Gastrocnemius medialis (tissue), 4 donors: ENCODE measurements at regions not wholly inside any gene's neighbourhood (a gene's known extent, or its start where the extent isn't known, plus 50 kb on each side); places are given as distances from the start of the nearest gene placed in this dataset.

ENCODE experiments used
- ATAC-seq, 2 donors: fragments of 150-250 bp; one replicate each; pipeline ENCODE4 v1.9.1; 2016
- DNase-seq, 2 donors: peaks; one replicate each; pipeline ENCODE4 v3.0.0-alpha.2; 2019
- H3K27ac ChIP-seq, 4 donors: fragments of 200-600 bp; sonication (generic); 1 replicate in 1 of 4; 2 replicates in 3 of 4; pipeline ENCODE4 v1.5.1; 2016 to 2018; ENCODE audit warnings: mild to moderate bottlenecking in 2 of 4, moderate library complexity in 1 of 4
- H3K27me3 ChIP-seq, 3 donors: fragments of 200-600 bp; sonication (generic) in 2 of 3; 1 replicate in 1 of 3; 2 replicates in 2 of 3; pipeline versions ENCODE4 v1.5.1 to v1.6.0; 2016 to 2019; ENCODE audit warnings: mild to moderate bottlenecking in 1 of 3, moderate library complexity in 1 of 3
- H3K36me3 ChIP-seq, 2 donors: fragments of 200-600 bp; sonication (generic) in 1 of 2; one replicate each; pipeline ENCODE4 v1.5.1; 2017 to 2018
- H3K4me1 ChIP-seq, 2 donors: fragments of 200-600 bp; sonication (generic) in 1 of 2; one replicate each; pipeline ENCODE4 v1.5.1; 2016 to 2017; ENCODE audit warnings: mild to moderate bottlenecking in 2 of 2
- H3K4me3 ChIP-seq, 4 donors: fragments of 200-600 bp; sonication (generic) in 3 of 4; 1 replicate in 1 of 4; 2 replicates in 3 of 4; pipeline ENCODE4 v1.5.1; 2016 to 2019; ENCODE audit warnings: mild to moderate bottlenecking in 2 of 4
- H3K9me3 ChIP-seq, 3 donors: fragments of 200-600 bp; sonication (generic) in 2 of 3; 1 replicate in 1 of 3; 2 replicates in 2 of 3; pipeline ENCODE4 v1.5.1; 2016 to 2019
- CTCF ChIP-seq, 5 experiments: fragments of 450-650 bp in 3 of 5; fragments of 200-600 bp in 2 of 5; sonication (generic) in 2 of 5; IDR thresholded peaks in 4 of 5; conservative IDR thresholded peaks in 1 of 5; 1 replicate in 4 of 5; 2 replicates in 1 of 5; pipeline ENCODE4 v1.5.1; 2016 to 2019; ENCODE audit warnings: antibody characterized with exemption in 5 of 5, mild to moderate bottlenecking in 3 of 5, moderate library complexity in 3 of 5
- POLR2A ChIP-seq, 2 donors: fragments of 450-650 bp; IDR thresholded peaks; one replicate each; pipeline ENCODE4 v1.6.1; 2017; ENCODE audit warnings: antibody characterized with exemption in 2 of 2, mild to moderate bottlenecking in 2 of 2, moderate library complexity in 2 of 2
- in situ Hi-C, 4 donors: fragments of 200-750 bp; cut with MboI; loops; one replicate each; pipeline versions ENCODE4 v1.15.0 to v1.8.0; 2017; ENCODE audit warnings: low sequenced_read_pairs in 4 of 4
- intact Hi-C: fragments of 100-400 bp; cut with DNase I; formaldehyde crosslinking; loops from one replicate; pipeline ENCODE4 v1.15.1; 2023; ENCODE audit warnings: low total_unique reads

- TF ChIP-seq POLR2A (IDR thresholded peaks at IDR 0.05) (no peak), CTCF (IDR thresholded peaks at IDR 0.05 in 4 of 5, conservative IDR thresholded peaks at IDR 0.05 in 1 of 5) (no peak)
- no peaks in the 10 kb centered on the region for H3K9me3 ChIP-seq
- no peak overlapping the region for H3K4me3 ChIP-seq
- no peaks in the 10 kb centered on the region for H3K27me3 ChIP-seq
- intact Hi-C loops: no loop called here
- H3K36me3 ChIP-seq: no peaks in the 10 kb centered on the region
- in situ Hi-C loops: loop anchor here in 1 of 4 donors (25.0 kb wide), 1 partner anchor 401 kb away; no protein-coding TSS in a partner anchor
- H3K4me1 ChIP-seq: no peaks in the 10 kb centered on the region
- H3K27ac ChIP-seq: no peak overlapping the region
- DNase-seq: no peak
- ATAC-seq: no peak
Observed at GRCh38 chr3:152061296-152061695, 187.9 kb downstream of the SUCNR1 start.

- no peak for ATAC-seq
- no peaks in the 10 kb centered on the region for H3K9me3 ChIP-seq
- intact Hi-C loops: loop anchor here (10.0 kb wide), 3 partner anchors 195 to 505 kb away; partner anchors contain the start of gene MBNL1
- no peak overlapping the region for H3K27ac ChIP-seq
- no peaks in the 10 kb centered on the region for H3K27me3 ChIP-seq
- no peak overlapping the region for H3K4me3 ChIP-seq
- H3K4me1 ChIP-seq: peaks cover 3 to 8% of the 10 kb centered on the region in 2 donors
- no peak for DNase-seq
- in situ Hi-C loops: loop anchor here in 2 of 4 donors (10.0 to 25.0 kb wide), 2 partner anchors 375 to 392 kb away; no protein-coding TSS in a partner anchor
- TF ChIP-seq CTCF (IDR thresholded peaks at IDR 0.05 in 4 of 5, conservative IDR thresholded peaks at IDR 0.05 in 1 of 5) (no peak), POLR2A (IDR thresholded peaks at IDR 0.05) (no peak)
- no peaks in the 10 kb centered on the region for H3K36me3 ChIP-seq
Observed at GRCh38 chr3:152069871-152070270, 196.4 kb downstream of the SUCNR1 start.

GRCh38 chr3:152071315-152071714 is 197.4 kb upstream of the MBNL1 start:
- intact Hi-C loops (loop anchor here (10.0 kb wide), 3 partner anchors 193 to 503 kb away; partner anchors contain the start of gene MBNL1), in situ Hi-C loops (loop anchor here in 2 of 4 donors (10.0 to 25.0 kb wide), 2 partner anchors 373 to 391 kb away; no protein-coding TSS in a partner anchor)
- no peaks in the 10 kb centered on the region for H3K36me3 ChIP-seq
- no peak overlapping the region for H3K27ac ChIP-seq
- TF ChIP-seq POLR2A (IDR thresholded peaks at IDR 0.05) (no peak), CTCF (IDR thresholded peaks at IDR 0.05 in 4 of 5, conservative IDR thresholded peaks at IDR 0.05 in 1 of 5) (no peak)
- H3K4me3 ChIP-seq: no peak overlapping the region
- H3K9me3 ChIP-seq: no peaks in the 10 kb centered on the region
- ATAC-seq (no peak), DNase-seq (no peak)
- peaks cover 3 to 8% of the 10 kb centered on the region in 2 donors for H3K4me1 ChIP-seq
- H3K27me3 ChIP-seq: no peaks in the 10 kb centered on the region

- in situ Hi-C loops (loop anchor here in 2 of 4 donors (10.0 to 25.0 kb wide), 2 partner anchors 373 to 390 kb away; no protein-coding TSS in a partner anchor), intact Hi-C loops (loop anchor here (2.0 to 10.0 kb wide), 4 partner anchors 193 to 503 kb away; partner anchors contain the start of gene MBNL1)
- Histone ChIP-seq H3K9me3 (no peaks in the 10 kb centered on the region), H3K27ac (no peak overlapping the region), H3K4me3 (no peak overlapping the region), H3K36me3 (no peaks in the 10 kb centered on the region), H3K27me3 (no peaks in the 10 kb centered on the region), H3K4me1 (peaks cover 3 to 8% of the 10 kb centered on the region in 2 donors)
- peak; percentile 60 to 83 for ATAC-seq
- TF ChIP-seq CTCF (IDR thresholded peaks at IDR 0.05 in 4 of 5, conservative IDR thresholded peaks at IDR 0.05 in 1 of 5) (peak; percentile 29 to 55 (median 39)), POLR2A (IDR thresholded peaks at IDR 0.05) (no peak)
- DNase-seq: no peak
Observed at GRCh38 chr3:152071924-152072323, 196.8 kb upstream of the MBNL1 start.
